Type B pancreatic cell (in vitro differentiated cells): ENCODE measurements at regions not wholly inside any gene's neighbourhood (a gene's known extent, or its start where the extent isn't known, plus 50 kb on each side); places are given as distances from the start of the nearest gene placed in this dataset.

Experiments
- DNase-seq: peaks from one replicate; pipeline ENCODE4 v3.0.0; 2021; ENCODE audit warnings: mixed read lengths; ENCODE audit not compliant: unreplicated experiment; ENCODE audit errors: extremely low spot score
- H3K27ac Mint-ChIP-seq: 2 replicates; pipeline ENCODE4 v1.8.0; 2021; ENCODE audit warnings: mild to moderate bottlenecking, mixed read lengths
- H3K27me3 Mint-ChIP-seq: 2 replicates; pipeline ENCODE4 v1.8.0; 2021; ENCODE audit warnings: mixed read lengths
- H3K36me3 Mint-ChIP-seq: 2 replicates; pipeline ENCODE4 v1.8.0; 2021; ENCODE audit warnings: mixed read lengths
- H3K4me1 Mint-ChIP-seq: one replicate; pipeline ENCODE4 v1.8.0; 2021; ENCODE audit warnings: mixed read lengths; ENCODE audit not compliant: unreplicated experiment
- H3K4me3 Mint-ChIP-seq: 2 replicates; pipeline ENCODE4 v1.8.0; 2021; ENCODE audit warnings: mild to moderate bottlenecking, mixed read lengths
- H3K9me3 Mint-ChIP-seq: 2 replicates; pipeline ENCODE4 v1.8.0; 2021; ENCODE audit warnings: mixed read lengths
- TF ChIP-seq, protein P1 (sequence below): fragments of 200-600 bp; sonication (generic); conservative IDR thresholded peaks from 2 replicates; pipeline ENCODE4 v1.5.0; 2021; ENCODE audit warnings: antibody characterized with exemption, mild to moderate bottlenecking

- Mint-ChIP-seq H3K4me3 (no peak overlapping the region), H3K27me3 (peaks cover 3% of the 10 kb centered on the region), H3K9me3 (peaks cover 9% of the 10 kb centered on the region), H3K36me3 (peaks cover 7% of the 10 kb centered on the region), H3K27ac (no peak overlapping the region), H3K4me1 (peaks cover 42% of the 10 kb centered on the region)
- no peak for DNase-seq
- TF ChIP-seq, protein P1, sequence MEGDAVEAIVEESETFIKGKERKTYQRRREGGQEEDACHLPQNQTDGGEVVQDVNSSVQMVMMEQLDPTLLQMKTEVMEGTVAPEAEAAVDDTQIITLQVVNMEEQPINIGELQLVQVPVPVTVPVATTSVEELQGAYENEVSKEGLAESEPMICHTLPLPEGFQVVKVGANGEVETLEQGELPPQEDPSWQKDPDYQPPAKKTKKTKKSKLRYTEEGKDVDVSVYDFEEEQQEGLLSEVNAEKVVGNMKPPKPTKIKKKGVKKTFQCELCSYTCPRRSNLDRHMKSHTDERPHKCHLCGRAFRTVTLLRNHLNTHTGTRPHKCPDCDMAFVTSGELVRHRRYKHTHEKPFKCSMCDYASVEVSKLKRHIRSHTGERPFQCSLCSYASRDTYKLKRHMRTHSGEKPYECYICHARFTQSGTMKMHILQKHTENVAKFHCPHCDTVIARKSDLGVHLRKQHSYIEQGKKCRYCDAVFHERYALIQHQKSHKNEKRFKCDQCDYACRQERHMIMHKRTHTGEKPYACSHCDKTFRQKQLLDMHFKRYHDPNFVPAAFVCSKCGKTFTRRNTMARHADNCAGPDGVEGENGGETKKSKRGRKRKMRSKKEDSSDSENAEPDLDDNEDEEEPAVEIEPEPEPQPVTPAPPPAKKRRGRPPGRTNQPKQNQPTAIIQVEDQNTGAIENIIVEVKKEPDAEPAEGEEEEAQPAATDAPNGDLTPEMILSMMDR = no peak
Measured at GRCh38 chr15:62568004-62568403, 402.9 kb upstream of the C2CD4B start.

GRCh38 chr15:62568702-62569101 lies 403.6 kb upstream of the C2CD4B start:
- TF ChIP-seq, protein P1 = no peak
- Mint-ChIP-seq H3K36me3 (peaks cover 3% of the 10 kb centered on the region), H3K4me1 (peaks cover 37% of the 10 kb centered on the region), H3K9me3 (peaks cover 9% of the 10 kb centered on the region), H3K27me3 (no peaks in the 10 kb centered on the region), H3K27ac (no peak overlapping the region), H3K4me3 (no peak overlapping the region)
- no peak for DNase-seq

DNA sequence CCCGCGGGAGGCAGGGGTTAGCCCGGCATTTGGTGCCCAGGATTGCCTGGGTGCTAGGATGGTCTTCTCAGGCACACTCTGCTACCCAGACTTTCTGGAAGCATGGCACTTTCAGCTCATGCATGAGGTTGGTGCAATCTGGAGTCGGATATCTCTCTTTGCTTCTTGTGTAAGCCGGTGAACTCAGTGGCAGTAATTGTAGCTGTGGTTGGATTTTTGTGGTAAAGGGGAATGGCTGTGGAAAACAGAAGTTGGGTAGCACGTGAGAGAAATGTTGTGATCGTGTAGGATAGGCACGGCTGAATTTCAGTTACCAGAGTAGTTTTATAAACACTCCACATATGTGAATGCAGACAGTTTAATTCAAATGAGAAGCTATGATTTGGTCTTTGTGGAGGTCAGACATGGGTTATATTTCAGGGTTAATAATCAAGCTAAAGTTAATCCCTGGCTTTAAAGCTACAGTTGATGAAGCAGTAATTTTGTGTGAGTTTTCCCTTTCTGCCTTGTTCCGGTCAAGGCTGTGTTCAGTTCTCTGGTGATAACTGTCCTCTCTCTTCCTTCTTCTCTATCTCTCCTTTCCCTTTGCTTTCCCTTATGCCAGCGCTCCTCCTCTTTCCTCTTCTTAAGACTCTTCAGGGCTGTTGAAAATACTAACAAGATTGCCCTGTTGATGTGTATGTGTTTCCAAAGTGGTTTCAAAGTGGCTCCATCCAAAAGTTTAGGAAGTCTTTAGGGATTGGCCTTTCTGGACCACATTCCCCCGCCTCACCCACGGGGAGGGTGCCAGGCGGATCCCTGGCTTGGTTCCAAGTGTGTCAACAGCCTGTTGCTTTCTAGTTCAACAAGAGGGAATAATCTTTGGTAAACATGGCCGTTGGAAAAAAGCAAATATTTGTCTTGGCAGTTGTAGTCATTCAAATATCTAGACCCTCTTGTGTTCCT lies 404.6 kb upstream of the C2CD4B start:
- TF ChIP-seq, protein P1 = no peak
- no peak for DNase-seq
- Mint-ChIP-seq H3K27me3 (no peaks in the 10 kb centered on the region), H3K27ac (peak overlapping the region; percentile 62), H3K36me3 (peaks cover 3% of the 10 kb centered on the region), H3K9me3 (peaks cover 9% of the 10 kb centered on the region), H3K4me3 (peak overlapping the region; percentile 27), H3K4me1 (peaks cover 32% of the 10 kb centered on the region)

DNA sequence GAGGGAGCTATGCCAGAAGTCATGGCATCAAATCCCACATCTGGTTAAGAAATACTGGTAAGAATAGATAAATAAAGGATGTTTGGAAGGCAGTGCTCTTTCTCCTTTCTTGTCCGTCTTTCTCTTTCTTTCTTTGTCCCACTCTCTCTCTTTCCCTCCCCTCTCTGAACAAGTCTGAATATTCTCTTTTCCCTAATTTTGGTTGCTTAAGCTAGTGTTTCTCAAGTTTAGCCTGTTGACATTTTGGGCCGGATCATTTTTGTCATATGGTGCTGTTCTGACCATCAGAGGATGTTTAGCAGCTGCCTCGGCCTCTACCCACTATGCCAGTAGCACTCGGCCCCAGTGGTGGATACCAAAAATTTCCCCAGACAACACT lies 405.3 kb upstream of the C2CD4B start:
- H3K4me1 Mint-ChIP-seq = peaks cover 25% of the 10 kb centered on the region
- no peak overlapping the region for H3K4me3 Mint-ChIP-seq
- no peak for DNase-seq
- peak overlapping the region; percentile 62 for H3K27ac Mint-ChIP-seq
- H3K27me3 Mint-ChIP-seq = no peaks in the 10 kb centered on the region
- H3K36me3 Mint-ChIP-seq = peaks cover 3% of the 10 kb centered on the region
- peaks cover 9% of the 10 kb centered on the region for H3K9me3 Mint-ChIP-seq
- TF ChIP-seq, protein P1 = no peak

- no peak for DNase-seq
- peaks cover 18% of the 10 kb centered on the region for H3K4me1 Mint-ChIP-seq
- peaks cover 3% of the 10 kb centered on the region for H3K36me3 Mint-ChIP-seq
- no peaks in the 10 kb centered on the region for H3K27me3 Mint-ChIP-seq
- H3K27ac Mint-ChIP-seq = no peak overlapping the region
- TF ChIP-seq, protein P1 = no peak
- H3K9me3 Mint-ChIP-seq = peaks cover 9% of the 10 kb centered on the region
- no peak overlapping the region for H3K4me3 Mint-ChIP-seq
Measured at GRCh38 chr15:62571072-62571471, 406.0 kb upstream of the C2CD4B start.
